ENCODE measurements at regions not wholly inside any gene's neighbourhood (a gene's known extent, or its start where the extent isn't known, plus 50 kb on each side); places are given as distances from the start of the nearest gene placed in this dataset.
A peak's percentile ranks its signal among the peaks of the same experiment; 100 is the strongest.

DNA sequence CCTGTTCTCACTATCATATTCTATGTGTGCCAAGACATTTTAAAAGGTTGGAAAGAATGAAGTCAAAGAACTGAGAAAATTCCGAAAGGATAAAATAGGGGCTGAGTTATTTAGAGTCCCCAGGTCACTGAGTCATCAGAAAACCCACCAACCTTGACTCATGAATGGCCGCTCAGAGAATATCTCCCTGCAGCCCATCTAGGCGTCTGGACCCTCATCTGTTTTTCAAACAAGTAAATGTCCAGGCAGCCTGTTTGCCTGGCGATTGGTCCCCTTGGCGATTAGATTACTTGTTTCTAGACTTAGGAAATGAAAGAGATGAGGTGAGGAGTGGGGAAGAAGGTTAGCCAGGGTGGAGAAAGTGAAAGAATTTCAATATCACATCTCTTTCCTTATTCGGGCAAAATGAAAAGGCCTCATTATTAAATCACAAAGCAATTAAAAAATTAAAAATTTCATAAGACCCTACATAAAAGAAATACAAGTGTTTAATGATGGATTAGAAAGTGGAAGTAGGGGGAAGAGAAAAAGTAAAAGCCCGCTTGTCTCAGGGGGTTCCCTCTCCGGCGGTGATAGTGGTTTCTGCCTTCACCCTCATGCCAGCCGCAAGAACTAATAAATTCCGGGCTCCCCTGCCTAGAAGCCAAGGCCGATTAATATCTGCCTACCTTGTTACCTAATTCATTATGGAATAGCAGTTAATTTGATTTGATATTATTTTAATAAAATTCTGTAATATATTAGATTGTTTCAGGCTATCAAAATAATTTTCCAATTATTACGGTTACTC lies 415.9 kb downstream of the BCL11B start:
- no peaks in the 10 kb centered on the region for H3K9me3 ChIP-seq
- no peaks in the 10 kb centered on the region for H3K36me3 ChIP-seq
- H3K4me3 ChIP-seq = no peak overlapping the region
- WGBS = 93% methylated on average over 13 of the region's 13 CpGs
- peaks cover 5% of the 10 kb centered on the region for H3K27me3 ChIP-seq
- peak in 1 of 2 donors; percentile 50 for DNase-seq (ENCODE audit: low spot score in 2 of 2)
- no peak overlapping the region for H3K27ac ChIP-seq
- no peaks in the 10 kb centered on the region for H3K4me1 ChIP-seq
- TF ChIP-seq, protein P1, sequence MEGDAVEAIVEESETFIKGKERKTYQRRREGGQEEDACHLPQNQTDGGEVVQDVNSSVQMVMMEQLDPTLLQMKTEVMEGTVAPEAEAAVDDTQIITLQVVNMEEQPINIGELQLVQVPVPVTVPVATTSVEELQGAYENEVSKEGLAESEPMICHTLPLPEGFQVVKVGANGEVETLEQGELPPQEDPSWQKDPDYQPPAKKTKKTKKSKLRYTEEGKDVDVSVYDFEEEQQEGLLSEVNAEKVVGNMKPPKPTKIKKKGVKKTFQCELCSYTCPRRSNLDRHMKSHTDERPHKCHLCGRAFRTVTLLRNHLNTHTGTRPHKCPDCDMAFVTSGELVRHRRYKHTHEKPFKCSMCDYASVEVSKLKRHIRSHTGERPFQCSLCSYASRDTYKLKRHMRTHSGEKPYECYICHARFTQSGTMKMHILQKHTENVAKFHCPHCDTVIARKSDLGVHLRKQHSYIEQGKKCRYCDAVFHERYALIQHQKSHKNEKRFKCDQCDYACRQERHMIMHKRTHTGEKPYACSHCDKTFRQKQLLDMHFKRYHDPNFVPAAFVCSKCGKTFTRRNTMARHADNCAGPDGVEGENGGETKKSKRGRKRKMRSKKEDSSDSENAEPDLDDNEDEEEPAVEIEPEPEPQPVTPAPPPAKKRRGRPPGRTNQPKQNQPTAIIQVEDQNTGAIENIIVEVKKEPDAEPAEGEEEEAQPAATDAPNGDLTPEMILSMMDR (IDR thresholded peaks at IDR 0.05) = no peak
- TF ChIP-seq EP300 (IDR thresholded peaks at IDR 0.05) (no peak), POLR2A (IDR thresholded peaks at IDR 0.05) (no peak), POLR2AphosphoS5 (IDR thresholded peaks at IDR 0.05) (no peak)

DNA sequence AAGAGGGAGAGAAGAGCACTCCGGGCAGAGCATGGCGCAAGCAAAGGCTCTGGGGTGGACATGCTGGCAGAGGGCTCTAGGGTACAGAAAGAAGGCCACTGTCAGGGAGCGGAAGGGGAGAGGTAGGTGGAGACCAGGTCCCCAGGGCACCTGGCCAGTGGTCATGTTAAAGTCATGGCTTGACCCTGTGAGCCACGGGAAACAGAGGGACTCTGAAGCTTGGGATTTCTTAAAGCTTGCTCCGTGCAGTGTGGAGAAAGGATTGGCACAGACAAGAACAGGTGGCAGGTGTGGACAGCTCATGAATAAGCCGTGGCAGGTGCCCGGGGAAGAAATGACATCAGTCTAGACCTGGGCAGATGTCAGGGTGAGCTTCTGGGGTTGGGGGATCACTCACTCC lies 413.8 kb downstream of the BCL11B start:
- WGBS = 76% methylated on average over 7 of the region's 7 CpGs

DNA sequence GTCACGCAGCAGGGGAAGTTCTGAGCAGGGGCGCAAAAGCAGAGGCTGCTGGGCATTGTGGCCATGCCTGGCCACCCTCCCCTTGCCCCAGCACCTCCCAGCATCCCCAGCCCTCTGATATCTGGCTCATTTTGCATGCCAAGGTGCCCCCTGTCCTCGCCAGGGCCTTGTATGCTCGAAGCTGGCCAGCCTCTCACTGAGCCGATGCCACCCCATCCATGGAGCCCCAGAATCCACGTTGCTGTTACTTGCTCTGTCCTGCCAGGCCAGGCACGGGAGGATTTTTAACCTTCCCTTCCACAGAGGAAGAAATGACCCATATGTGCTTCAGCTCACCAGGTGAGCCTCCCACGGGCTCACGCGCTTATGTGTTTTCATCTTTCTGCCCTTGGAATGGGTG lies 413.4 kb downstream of the BCL11B start:
- Histone ChIP-seq H3K4me3 (no peak overlapping the region), H3K9me3 (no peaks in the 10 kb centered on the region), H3K4me1 (no peaks in the 10 kb centered on the region), H3K27ac (no peak overlapping the region), H3K36me3 (no peaks in the 10 kb centered on the region), H3K27me3 (peaks cover 5% of the 10 kb centered on the region)
- no peak for TF ChIP-seq POLR2A (IDR thresholded peaks at IDR 0.05)
- TF ChIP-seq, protein P1 (IDR thresholded peaks at IDR 0.05) = no peak
- no peak for TF ChIP-seq POLR2AphosphoS5 (IDR thresholded peaks at IDR 0.05)
- TF ChIP-seq EP300 (IDR thresholded peaks at IDR 0.05) = no peak
- 84% methylated on average over 10 of the region's 10 CpGs for WGBS
- peak in 1 of 2 donors; percentile 56 for DNase-seq (ENCODE audit: low spot score in 2 of 2)

More for the DNA sequence above, 413.8 kb downstream of the BCL11B start:
- Histone ChIP-seq H3K9me3 (no peaks in the 10 kb centered on the region), H3K27me3 (peaks cover 5% of the 10 kb centered on the region), H3K36me3 (no peaks in the 10 kb centered on the region), H3K4me3 (no peak overlapping the region), H3K4me1 (no peaks in the 10 kb centered on the region), H3K27ac (no peak overlapping the region)
- peak in 1 of 2 donors; percentile 66 for DNase-seq (ENCODE audit: low spot score in 2 of 2)
- TF ChIP-seq POLR2A (IDR thresholded peaks at IDR 0.05) (no peak), EP300 (IDR thresholded peaks at IDR 0.05) (no peak), POLR2AphosphoS5 (IDR thresholded peaks at IDR 0.05) (no peak)
- TF ChIP-seq, protein P1 (IDR thresholded peaks at IDR 0.05) = no peak

DNA sequence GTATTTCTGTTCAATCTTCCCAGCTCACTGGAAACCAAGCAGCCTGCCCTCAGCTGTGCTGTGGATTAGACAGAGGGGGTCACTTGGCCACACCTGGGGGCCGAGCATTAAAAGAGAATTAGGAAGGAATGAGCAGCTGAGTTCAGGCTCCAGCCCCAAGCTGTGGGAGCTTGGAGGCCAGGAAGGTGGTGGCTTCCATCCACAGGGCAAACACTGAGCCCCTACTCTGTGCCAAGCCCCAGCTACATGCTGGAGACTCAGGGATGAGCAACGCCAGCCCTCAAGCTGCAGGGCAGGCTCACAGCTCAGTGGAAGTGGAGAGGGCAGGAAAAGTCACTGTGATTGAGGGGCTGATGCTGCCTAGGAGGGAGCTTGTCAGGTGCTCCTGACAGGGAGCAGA lies 412.7 kb downstream of the BCL11B start:
- H3K9me3 ChIP-seq = no peaks in the 10 kb centered on the region
- no peak overlapping the region for H3K4me3 ChIP-seq
- H3K36me3 ChIP-seq = no peaks in the 10 kb centered on the region
- H3K4me1 ChIP-seq = no peaks in the 10 kb centered on the region
- WGBS = 87% methylated on average over 2 of the region's 2 CpGs
- H3K27ac ChIP-seq = no peak overlapping the region
- DNase-seq (ENCODE audit: low spot score in 2 of 2) = peak in 1 of 2 donors; percentile 62
- TF ChIP-seq, protein P1 (IDR thresholded peaks at IDR 0.05) = no peak
- no peak for TF ChIP-seq EP300 (IDR thresholded peaks at IDR 0.05)
- no peak for TF ChIP-seq POLR2AphosphoS5 (IDR thresholded peaks at IDR 0.05)
- no peak for TF ChIP-seq POLR2A (IDR thresholded peaks at IDR 0.05)
- H3K27me3 ChIP-seq = peaks cover 5% of the 10 kb centered on the region

DNA sequence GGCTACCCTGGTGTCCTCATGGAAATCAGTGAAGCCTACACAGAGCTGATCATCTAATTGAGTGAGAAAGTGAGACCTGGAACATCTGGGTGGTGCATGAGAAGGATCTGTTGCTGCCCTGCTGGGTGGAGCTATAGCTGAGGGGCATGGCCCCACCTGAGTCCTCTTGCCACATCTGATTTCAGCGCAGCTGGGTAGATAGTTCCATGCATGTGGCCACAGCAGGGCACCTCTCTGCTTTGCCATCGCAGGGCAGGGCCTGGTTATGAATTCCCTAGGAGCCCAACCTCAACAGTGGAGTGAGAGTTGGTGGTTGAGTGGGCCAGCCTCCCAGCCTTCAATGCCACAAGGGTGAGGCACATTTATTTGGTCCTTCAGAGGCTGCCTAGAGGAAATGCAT lies 407.8 kb downstream of the BCL11B start:
- H3K27ac ChIP-seq = no peak overlapping the region
- 81% methylated on average over 2 of the region's 2 CpGs for WGBS
- H3K4me3 ChIP-seq = no peak overlapping the region
- no peaks in the 10 kb centered on the region for H3K9me3 ChIP-seq
- no peaks in the 10 kb centered on the region for H3K4me1 ChIP-seq
- TF ChIP-seq EP300 (IDR thresholded peaks at IDR 0.05) (no peak), POLR2AphosphoS5 (IDR thresholded peaks at IDR 0.05) (no peak), POLR2A (IDR thresholded peaks at IDR 0.05) (no peak)
- TF ChIP-seq, protein P1 (IDR thresholded peaks at IDR 0.05) = no peak
- H3K27me3 ChIP-seq = peaks cover 3% of the 10 kb centered on the region
- no peak for DNase-seq (ENCODE audit: low spot score in 2 of 2)
- H3K36me3 ChIP-seq = no peaks in the 10 kb centered on the region

Data from suprapubic skin (tissue), 4 donors.